Adrenal gland (tissue), 5 donors: ENCODE measurements at regions not wholly inside any gene's neighbourhood (a gene's known extent, or its start where the extent isn't known, plus 50 kb on each side); places are given as distances from the start of the nearest gene placed in this dataset.

Experiments
- CTCF ChIP-seq, 6 experiments: fragments of 450-650 bp in 4 of 6; fragments of 200-600 bp in 2 of 6; sonication (generic) in 1 of 6; IDR thresholded peaks; 1 replicate in 5 of 6; 2 replicates in 1 of 6; pipeline versions ENCODE4 v1.5.1 to v1.8.0; 2016 to 2021; ENCODE audit warnings: antibody characterized with exemption in 6 of 6, mild to moderate bottlenecking in 2 of 6, moderate library complexity in 1 of 6
- POLR2A ChIP-seq, 2 donors: fragments of 450-650 bp; IDR thresholded peaks; one replicate each; pipeline ENCODE4 v1.6.1; 2017; ENCODE audit warnings: antibody characterized with exemption in 2 of 2, mild to moderate bottlenecking in 2 of 2, moderate library complexity in 1 of 2
- donor health status: DM: no; HTN: no; CAD: no.

GRCh38 chr2:176752295-176752694, 460.3 kb upstream of the HNRNPA3 start:
- TF ChIP-seq POLR2A (IDR thresholded peaks at IDR 0.05) = no peak
- no peak for TF ChIP-seq CTCF (IDR thresholded peaks at IDR 0.05)
